GM23338 (cell line): ENCODE measurements at regions not wholly inside any gene's neighbourhood (a gene's known extent, or its start where the extent isn't known, plus 50 kb on each side); places are given as distances from the start of the nearest gene placed in this dataset.

Source experiments
- CREB1 ChIP-seq: fragments of 250-450 bp; sonication (Bioruptor Pico); IDR thresholded peaks from 2 replicates; pipeline ENCODE4 v1.5.0; 2020; ENCODE audit warnings: low read depth, mild to moderate bottlenecking, moderate library complexity
- CTCF ChIP-seq, 2 experiments: fragments of 200-600 bp in 1 of 2; sonication (generic) in 1 of 2; conservative IDR thresholded peaks; 2 replicates each; pipeline versions ENCODE4 v1.5.1 to v1.6.1; 2016 to 2017; ENCODE audit warnings: antibody characterized with exemption in 2 of 2, low read depth in 2 of 2, mild to moderate bottlenecking in 2 of 2, moderate library complexity in 1 of 2
- ETS1 ChIP-seq: IDR thresholded peaks from 2 replicates; pipeline ENCODE4 v1.6.1; 2016; ENCODE audit warnings: antibody characterized with exemption
- EZH2 ChIP-seq: fragments of 200-600 bp; sonication (generic); IDR thresholded peaks from one replicate; pipeline ENCODE4 v1.8.0; 2017; ENCODE audit warnings: antibody characterized with exemption, mild to moderate bottlenecking, low read depth; ENCODE audit not compliant: unreplicated experiment
- EZH2phosphoT487 ChIP-seq: fragments of 200-600 bp; sonication (generic); IDR thresholded peaks from one replicate; pipeline ENCODE4 v1.8.1; 2018; ENCODE audit warnings: antibody characterized with exemption; ENCODE audit not compliant: unreplicated experiment
- JUNB ChIP-seq: IDR thresholded peaks from one replicate; pipeline ENCODE4 v1.6.1; 2016; ENCODE audit warnings: antibody characterized with exemption; ENCODE audit not compliant: unreplicated experiment
- NANOG ChIP-seq: IDR thresholded peaks from 2 replicates; pipeline ENCODE4 v1.6.1; 2016; ENCODE audit warnings: antibody characterized with exemption, borderline replicate concordance
- POLR2AphosphoS5 ChIP-seq: IDR thresholded peaks from 2 replicates; pipeline ENCODE4 v1.6.1; 2016; ENCODE audit warnings: antibody characterized with exemption, low read depth
- STAT1 ChIP-seq: IDR thresholded peaks from one replicate; pipeline ENCODE4 v1.6.1; 2016; ENCODE audit warnings: antibody characterized with exemption; ENCODE audit not compliant: unreplicated experiment
- ZNF114 ChIP-seq: fragments of 250-450 bp; sonication (Bioruptor Pico); IDR thresholded peaks from 2 replicates; pipeline ENCODE4 v1.5.0; 2020; ENCODE audit warnings: mild to moderate bottlenecking, moderate library complexity
- TF ChIP-seq, protein P1 (sequence below): IDR thresholded peaks from one replicate; pipeline ENCODE4 v1.6.1; 2018; ENCODE audit warnings: antibody characterized with exemption; ENCODE audit not compliant: unreplicated experiment

GRCh38 chr3:80017369-80017768, 249.6 kb upstream of the ROBO1 start:
- no peak for TF ChIP-seq EZH2
- TF ChIP-seq CTCF (conservative IDR thresholded peaks at IDR 0.05; ENCODE audit: low read depth in 2 of 2): no peak
- TF ChIP-seq, protein P1, sequence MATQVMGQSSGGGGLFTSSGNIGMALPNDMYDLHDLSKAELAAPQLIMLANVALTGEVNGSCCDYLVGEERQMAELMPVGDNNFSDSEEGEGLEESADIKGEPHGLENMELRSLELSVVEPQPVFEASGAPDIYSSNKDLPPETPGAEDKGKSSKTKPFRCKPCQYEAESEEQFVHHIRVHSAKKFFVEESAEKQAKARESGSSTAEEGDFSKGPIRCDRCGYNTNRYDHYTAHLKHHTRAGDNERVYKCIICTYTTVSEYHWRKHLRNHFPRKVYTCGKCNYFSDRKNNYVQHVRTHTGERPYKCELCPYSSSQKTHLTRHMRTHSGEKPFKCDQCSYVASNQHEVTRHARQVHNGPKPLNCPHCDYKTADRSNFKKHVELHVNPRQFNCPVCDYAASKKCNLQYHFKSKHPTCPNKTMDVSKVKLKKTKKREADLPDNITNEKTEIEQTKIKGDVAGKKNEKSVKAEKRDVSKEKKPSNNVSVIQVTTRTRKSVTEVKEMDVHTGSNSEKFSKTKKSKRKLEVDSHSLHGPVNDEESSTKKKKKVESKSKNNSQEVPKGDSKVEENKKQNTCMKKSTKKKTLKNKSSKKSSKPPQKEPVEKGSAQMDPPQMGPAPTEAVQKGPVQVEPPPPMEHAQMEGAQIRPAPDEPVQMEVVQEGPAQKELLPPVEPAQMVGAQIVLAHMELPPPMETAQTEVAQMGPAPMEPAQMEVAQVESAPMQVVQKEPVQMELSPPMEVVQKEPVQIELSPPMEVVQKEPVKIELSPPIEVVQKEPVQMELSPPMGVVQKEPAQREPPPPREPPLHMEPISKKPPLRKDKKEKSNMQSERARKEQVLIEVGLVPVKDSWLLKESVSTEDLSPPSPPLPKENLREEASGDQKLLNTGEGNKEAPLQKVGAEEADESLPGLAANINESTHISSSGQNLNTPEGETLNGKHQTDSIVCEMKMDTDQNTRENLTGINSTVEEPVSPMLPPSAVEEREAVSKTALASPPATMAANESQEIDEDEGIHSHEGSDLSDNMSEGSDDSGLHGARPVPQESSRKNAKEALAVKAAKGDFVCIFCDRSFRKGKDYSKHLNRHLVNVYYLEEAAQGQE: no peak
- TF ChIP-seq EZH2phosphoT487: no peak
- TF ChIP-seq JUNB: no peak
- no peak for TF ChIP-seq POLR2AphosphoS5
- TF ChIP-seq CREB1 (CRISPR knock-in tag): no peak
- TF ChIP-seq ZNF114: no peak
- TF ChIP-seq ETS1: no peak
- no peak for TF ChIP-seq STAT1
- TF ChIP-seq NANOG: no peak
